HCT116 (cell line): ENCODE measurements at regions not wholly inside any gene's neighbourhood (a gene's known extent, or its start where the extent isn't known, plus 50 kb on each side); places are given as distances from the start of the nearest gene placed in this dataset.
A peak's percentile ranks its signal among the peaks of the same experiment; 100 is the strongest.

Experiments
- ATAC-seq: fragments of 200-7000 bp; cut with Tn5 transposase; 2 replicates; pipeline ENCODE4 v1.9.1; 2020; ENCODE audit warnings: mild to moderate bottlenecking, moderate library complexity
- BruUV-seq: library from RNA; stranded (reverse); fragments of 400-500 nt; replicated peaks from 2 replicates; lab custom pipeline; 2021; lab: Mats Ljungman, UMichigan
- CTCF ChIA-PET: fragments of 300-600 bp; sonication (Branson Sonifier 250); formaldehyde crosslinking; loops from one replicate; lab custom pipeline; 2021; ENCODE audit warnings: antibody characterized with exemption; lab: Charles Lee
- POLR2A ChIA-PET: fragments of 300-600, 350-600 bp; sonication (Branson Sonifier 250); formaldehyde crosslinking; loops from one replicate; lab custom pipeline; 2021; ENCODE audit warnings: antibody characterized with exemption; lab: Charles Lee
- RAD21 ChIA-PET, 2 experiments: fragments of 300-600 bp; sonication (Branson Sonifier 250); formaldehyde crosslinking; loops; one replicate each; lab custom pipeline; 2023; ENCODE audit warnings: low total read pairs in 2 of 2; ENCODE audit not compliant: uncharacterized antibody in 2 of 2, unreplicated experiment in 2 of 2, low non-redundant PET in 1 of 2; lab: Charles Lee
- DNase-seq: peaks from one replicate; pipeline ENCODE4 v3.0.0-alpha.2; 2010; ENCODE audit warnings: low read depth, low spot score
- H2AFZ ChIP-seq: fragments of 200-600 bp; shearing (Covaris generic), sonication (generic); 2 replicates; pipeline ENCODE4 v1.6.1; 2017; ENCODE audit warnings: low read depth, mixed run types, mixed read lengths, antibody characterized with exemption, low read length; ENCODE audit not compliant: poor library complexity, severe bottlenecking
- H3K27ac ChIP-seq: 2 replicates; pipeline ENCODE4 v1.5.1; 2012; ENCODE audit warnings: low read depth, low read length
- H3K27me3 ChIP-seq: fragments of 200-600 bp; sonication (generic); 2 replicates; pipeline ENCODE4 v1.6.1; 2016; ENCODE audit warnings: mixed run types, low read length, mixed read lengths; ENCODE audit not compliant: insufficient read depth
- H3K36me3 ChIP-seq, 2 experiments: fragments of 200-500 bp in 1 of 2; fragments of 200-600 bp in 1 of 2; sonication (Bioruptor generic) in 1 of 2; sonication (generic) in 1 of 2; 2 replicates each; pipeline versions ENCODE4 v1.5.1 to v1.6.1; 2014 to 2016; ENCODE audit warnings: low read length in 2 of 2, inconsistent platforms in 1 of 2, mixed read lengths in 1 of 2, mixed run types in 1 of 2; ENCODE audit not compliant: insufficient read depth in 2 of 2, control insufficient read depth in 1 of 2
- H3K4me1 ChIP-seq, 2 experiments: fragments of 200-600 bp in 1 of 2; sonication (generic) in 1 of 2; 2 replicates each; pipeline versions ENCODE4 v1.5.1 to v1.6.1; 2012 to 2017; ENCODE audit warnings: low read length in 2 of 2, inconsistent platforms in 1 of 2, mild to moderate bottlenecking in 1 of 2, mixed read lengths in 1 of 2, mixed run types in 1 of 2, moderate library complexity in 1 of 2; ENCODE audit not compliant: insufficient read depth in 2 of 2, control insufficient read depth in 1 of 2
- H3K4me2 ChIP-seq: fragments of 200-600 bp; sonication (generic); 2 replicates; pipeline ENCODE4 v1.6.1; 2017; ENCODE audit warnings: mixed run types, low read length, mixed read lengths
- H3K4me3 ChIP-seq, 2 experiments: fragments of 200-600 bp in 1 of 2; sonication (generic) in 1 of 2; replicated peaks in 1 of 2; 2 replicates each; pipeline ENCODE4 v1.5.1; 2011 to 2016; ENCODE audit warnings: low read length in 2 of 2, control low read depth in 1 of 2, low read depth in 1 of 2, mild to moderate bottlenecking in 1 of 2, mixed read lengths in 1 of 2, mixed run types in 1 of 2
- H3K79me2 ChIP-seq: fragments of 200-600 bp; sonication (generic); 2 replicates; pipeline ENCODE4 v1.6.1; 2017; ENCODE audit warnings: mild to moderate bottlenecking, mixed run types, low read length, moderate library complexity, mixed read lengths; ENCODE audit not compliant: insufficient read depth
- H3K9ac ChIP-seq: fragments of 200-600 bp; sonication (generic); 2 replicates; pipeline ENCODE4 v1.6.1; 2016; ENCODE audit warnings: low read length, mixed read lengths
- H3K9me2 ChIP-seq: fragments of 200-600 bp; sonication (generic), shearing (Covaris generic); 2 replicates; pipeline ENCODE4 v1.6.1; 2017; ENCODE audit warnings: mixed run types, mild to moderate bottlenecking, moderate library complexity; ENCODE audit not compliant: insufficient read depth
- H3K9me3 ChIP-seq, 2 experiments: fragments of 200-500 bp in 1 of 2; fragments of 200-600 bp in 1 of 2; sonication (Bioruptor generic) in 1 of 2; sonication (generic) in 1 of 2; 2 replicates each; pipeline ENCODE4 v1.6.1; 2014 to 2017; ENCODE audit warnings: low read length in 2 of 2, mixed read lengths in 2 of 2, inconsistent platforms in 1 of 2, low read depth in 1 of 2, mild to moderate bottlenecking in 1 of 2, mixed run types in 1 of 2, moderate library complexity in 1 of 2; ENCODE audit not compliant: control insufficient read depth in 1 of 2, insufficient read depth in 1 of 2
- H4K20me1 ChIP-seq: fragments of 200-600 bp; sonication (generic), shearing (Covaris generic); 2 replicates; pipeline ENCODE4 v1.6.1; 2017; ENCODE audit warnings: mixed run types, mild to moderate bottlenecking, moderate library complexity; ENCODE audit not compliant: insufficient read depth
- CTCF ChIP-seq, 3 experiments: fragments of 200-600 bp in 1 of 3; sonication (generic) in 1 of 3; IDR thresholded peaks in 2 of 3; conservative IDR thresholded peaks in 1 of 3; 2 replicates each; pipeline ENCODE4 v1.5.1; 2012 to 2017; ENCODE audit warnings: low read depth in 2 of 3, low read length in 2 of 3, antibody characterized with exemption in 1 of 3, borderline replicate concordance in 1 of 3, control low read depth in 1 of 3, mild to moderate bottlenecking in 1 of 3, mixed read lengths in 1 of 3, mixed run types in 1 of 3, moderate library complexity in 1 of 3; ENCODE audit not compliant: insufficient read depth in 1 of 3
- ELF1 ChIP-seq: IDR thresholded peaks from 2 replicates; pipeline ENCODE4 v1.6.1; 2012; ENCODE audit warnings: low read depth, borderline replicate concordance
- RAD21 ChIP-seq: IDR thresholded peaks from 2 replicates; pipeline ENCODE4 v1.6.1; 2012; ENCODE audit warnings: low read depth, mild to moderate bottlenecking
- TCF7L2 ChIP-seq: IDR thresholded peaks from 2 replicates; pipeline ENCODE4 v1.7.0; 2011; ENCODE audit warnings: borderline replicate concordance, inconsistent platforms; ENCODE audit not compliant: insufficient read depth, insufficient read length; ENCODE audit errors: extremely low read depth
- intact Hi-C: fragments of 100-400 bp; cut with micrococcal nuclease; formaldehyde crosslinking; loops from 2 replicates; pipeline ENCODE4 v1.10.0; 2022

- Histone ChIP-seq H3K27ac (no peak overlapping the region), H3K9ac (no peak overlapping the region), H3K79me2 (no peaks in the 10 kb centered on the region), H4K20me1 (no peaks in the 10 kb centered on the region), H3K4me3 (no peak overlapping the region), H3K36me3 (no peaks in the 10 kb centered on the region), H3K4me1 (peaks cover 16 to 39% of the 10 kb centered on the region in 2 experiments), H3K27me3 (no peaks in the 10 kb centered on the region), H3K9me3 (no peaks in the 10 kb centered on the region), H3K4me2 (peak overlapping the region; percentile 5; the same call in 1 of the 2 replicates), H2AFZ (no peak overlapping the region), H3K9me2 (no peaks in the 10 kb centered on the region)
- RAD21 ChIA-PET, result interaction anchor here in 1 of 2 experiments (0.8 kb wide), 1 partner anchor 43 kb away, joined by 4 read pairs; no protein-coding TSS in a partner anchor
- DNase-seq (peak; percentile 54), ATAC-seq (peak; percentile 63)
- intact Hi-C loops, result loop anchor here (5.0 kb wide), 1 partner anchor 694 kb away; no protein-coding TSS in a partner anchor
- no TSS peak for BruUV-seq
- POLR2A ChIA-PET, result interaction anchor here (0.5 kb wide), 1 partner anchor 246 kb away, joined by 3 read pairs; no protein-coding TSS in a partner anchor
- TF ChIP-seq RAD21 (peak; percentile 56), CTCF (IDR thresholded peaks at IDR 0.05 in 2 of 3, conservative IDR thresholded peaks at IDR 0.05 in 1 of 3; ENCODE audit: borderline replicate concordance in 1 of 3, insufficient read depth in 1 of 3, low read depth in 2 of 3, low read length in 2 of 3) (peak; percentile 35 to 94 (median 75); a peak in 5 of 6 replicates), TCF7L2 (no peak), ELF1 (no peak)
- CTCF ChIA-PET, result interaction anchor here (0.6 to 1.9 kb wide), 11 partner anchors 9 to 708 kb away, joined by 3 to 14 read pairs (median 4); no protein-coding TSS in a partner anchor
Measured at GRCh38 chr7:41002741-41003610, 699.9 kb downstream of the INHBA start.
